ENCODE measurements at regions not wholly inside any gene's neighbourhood (a gene's known extent, or its start where the extent isn't known, plus 50 kb on each side); places are given as distances from the start of the nearest gene placed in this dataset.
"Not testable (repeated sequence)": the region's sequence is repeated elsewhere in the genome, so short reads cannot be mapped to it uniquely, and the experiment has no call there.

- no peak for DNase-seq
These were observed 140.7 kb upstream of the FN1 start for GRCh38 chr2:215576572-215576971.

- DNase-seq, result no peak
These were observed 137.6 kb upstream of the FN1 start for GRCh38 chr2:215573496-215573895.

- DNase-seq, result no peak
These were observed 136.5 kb upstream of the FN1 start for GRCh38 chr2:215572341-215572848.

- no peak for DNase-seq
These were observed 135.8 kb upstream of the FN1 start for GRCh38 chr2:215571689-215572088.

- DNase-seq, result no peak
These were observed 131.6 kb upstream of the FN1 start for GRCh38 chr2:215567504-215567903.

GRCh38 chr2:215565897-215566296 lies 130.0 kb upstream of the FN1 start:
- DNase-seq, result no peak

GRCh38 chr2:215557701-215558100 lies 121.8 kb upstream of the FN1 start:
- DNase-seq, result no peak

- DNase-seq, result peak; percentile 26
These were observed 121.1 kb upstream of the FN1 start for GRCh38 chr2:215556979-215557378.

- DNase-seq, result no peak
These were observed 119.0 kb upstream of the FN1 start for GRCh38 chr2:215554689-215555498.

- DNase-seq, result no peak
These were observed 118.1 kb upstream of the FN1 start for GRCh38 chr2:215553946-215554345.

GRCh38 chr2:215552144-215552580 lies 116.3 kb upstream of the FN1 start:
- no peak for DNase-seq

GRCh38 chr2:215550331-215550730 lies 114.5 kb upstream of the FN1 start:
- no peak for DNase-seq

- DNase-seq, result no peak
These were observed 112.8 kb upstream of the FN1 start for GRCh38 chr2:215548714-215549113.

- DNase-seq, result no peak
These were observed 106.8 kb upstream of the FN1 start for GRCh38 chr2:215542690-215543089.

GRCh38 chr2:215540658-215541057 lies 104.8 kb upstream of the FN1 start:
- DNase-seq, result no peak

GRCh38 chr2:215537611-215538010 lies 101.7 kb upstream of the FN1 start:
- DNase-seq, result peak; percentile 33

GRCh38 chr2:215536510-215536909 lies 100.6 kb upstream of the FN1 start:
- DNase-seq, result no peak

- DNase-seq, result no peak
These were observed 99.9 kb upstream of the FN1 start for GRCh38 chr2:215535741-215536140.

GRCh38 chr2:215535125-215535668 lies 99.3 kb upstream of the FN1 start:
- no peak for DNase-seq

GRCh38 chr2:215533716-215534115 lies 97.8 kb upstream of the FN1 start:
- DNase-seq, result not testable (repeated sequence)

- peak; percentile 82 for DNase-seq
These were observed 97.0 kb upstream of the FN1 start for GRCh38 chr2:215532844-215533243.

GRCh38 chr2:215531284-215531683 lies 95.4 kb upstream of the FN1 start:
- DNase-seq, result no peak

- DNase-seq, result no peak
These were observed 94.5 kb upstream of the FN1 start for GRCh38 chr2:215530191-215530968.

- DNase-seq, result no peak
These were observed 93.4 kb upstream of the FN1 start for GRCh38 chr2:215529271-215529670.

Data from inflammatory macrophage treated with lipopolysaccharide for 4 hours (primary cell).